Neutrophil (primary cell): ENCODE measurements at regions not wholly inside any gene's neighbourhood (a gene's known extent, or its start where the extent isn't known, plus 50 kb on each side); places are given as distances from the start of the nearest gene placed in this dataset.

ENCODE experiments used
- H3K27ac ChIP-seq: fragments of 200-600 bp; sonication (generic); 2 replicates; pipeline ENCODE4 v1.5.1; 2016; ENCODE audit warnings: mild to moderate bottlenecking, moderate library complexity
- H3K27me3 ChIP-seq: fragments of 200-600 bp; sonication (generic); 2 replicates; pipeline ENCODE4 v1.6.0; 2016; ENCODE audit warnings: mild to moderate bottlenecking
- H3K36me3 ChIP-seq: fragments of 200-600 bp; sonication (generic); 2 replicates; pipeline ENCODE4 v1.5.1; 2017
- H3K4me1 ChIP-seq, 2 experiments: fragments of 200-600 bp in 1 of 2; sonication (generic) in 1 of 2; 1 replicate in 1 of 2; 2 replicates in 1 of 2; pipeline versions ENCODE4 v1.5.1 to v1.6.1; 2013 to 2016; ENCODE audit warnings: low read depth in 1 of 2, low read length in 1 of 2, mild to moderate bottlenecking in 1 of 2, moderate library complexity in 1 of 2; ENCODE audit not compliant: control insufficient read depth in 1 of 2, insufficient read depth in 1 of 2
- H3K4me3 ChIP-seq, 2 experiments: fragments of 200-600 bp in 1 of 2; sonication (generic) in 1 of 2; 1 replicate in 1 of 2; 2 replicates in 1 of 2; pipeline ENCODE4 v1.5.1; 2013 to 2016; ENCODE audit warnings: low read depth in 1 of 2, low read length in 1 of 2, mild to moderate bottlenecking in 1 of 2, moderate library complexity in 1 of 2
- H3K9me3 ChIP-seq: fragments of 200-600 bp; sonication (generic); 2 replicates; pipeline ENCODE4 v1.5.1; 2016
- TF ChIP-seq, protein P1 (sequence below): fragments of 200-600 bp; sonication (generic); IDR thresholded peaks from 2 replicates; pipeline ENCODE4 v1.5.1; 2016; ENCODE audit warnings: antibody characterized with exemption

DNA sequence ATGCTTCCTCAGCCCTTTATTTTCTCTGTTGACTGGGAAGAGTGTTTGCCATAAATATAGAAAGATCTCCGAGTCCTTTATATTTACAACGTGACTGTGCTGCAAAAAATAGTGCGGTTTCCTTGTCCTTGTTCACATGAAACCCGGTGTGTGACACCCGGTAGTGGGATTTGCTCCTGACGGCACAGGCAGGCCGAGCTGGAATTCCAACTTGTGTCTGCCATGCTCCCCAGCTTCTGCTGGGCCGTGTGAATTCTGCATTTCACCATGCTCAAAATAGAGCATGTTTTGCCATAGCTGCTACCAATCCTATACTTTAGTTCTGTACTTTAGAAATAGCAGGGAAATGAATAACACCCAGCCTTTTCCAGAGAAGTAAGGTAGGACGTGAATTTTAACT lies 60.3 kb upstream of the PDE10A start:
- Histone ChIP-seq H3K36me3 (no peaks in the 10 kb centered on the region), H3K4me1 (no peaks in the 10 kb centered on the region), H3K27ac (no peak overlapping the region), H3K4me3 (no peak overlapping the region), H3K27me3 (peaks cover 3% of the 10 kb centered on the region), H3K9me3 (no peaks in the 10 kb centered on the region)
- TF ChIP-seq, protein P1, sequence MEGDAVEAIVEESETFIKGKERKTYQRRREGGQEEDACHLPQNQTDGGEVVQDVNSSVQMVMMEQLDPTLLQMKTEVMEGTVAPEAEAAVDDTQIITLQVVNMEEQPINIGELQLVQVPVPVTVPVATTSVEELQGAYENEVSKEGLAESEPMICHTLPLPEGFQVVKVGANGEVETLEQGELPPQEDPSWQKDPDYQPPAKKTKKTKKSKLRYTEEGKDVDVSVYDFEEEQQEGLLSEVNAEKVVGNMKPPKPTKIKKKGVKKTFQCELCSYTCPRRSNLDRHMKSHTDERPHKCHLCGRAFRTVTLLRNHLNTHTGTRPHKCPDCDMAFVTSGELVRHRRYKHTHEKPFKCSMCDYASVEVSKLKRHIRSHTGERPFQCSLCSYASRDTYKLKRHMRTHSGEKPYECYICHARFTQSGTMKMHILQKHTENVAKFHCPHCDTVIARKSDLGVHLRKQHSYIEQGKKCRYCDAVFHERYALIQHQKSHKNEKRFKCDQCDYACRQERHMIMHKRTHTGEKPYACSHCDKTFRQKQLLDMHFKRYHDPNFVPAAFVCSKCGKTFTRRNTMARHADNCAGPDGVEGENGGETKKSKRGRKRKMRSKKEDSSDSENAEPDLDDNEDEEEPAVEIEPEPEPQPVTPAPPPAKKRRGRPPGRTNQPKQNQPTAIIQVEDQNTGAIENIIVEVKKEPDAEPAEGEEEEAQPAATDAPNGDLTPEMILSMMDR, result no peak

DNA sequence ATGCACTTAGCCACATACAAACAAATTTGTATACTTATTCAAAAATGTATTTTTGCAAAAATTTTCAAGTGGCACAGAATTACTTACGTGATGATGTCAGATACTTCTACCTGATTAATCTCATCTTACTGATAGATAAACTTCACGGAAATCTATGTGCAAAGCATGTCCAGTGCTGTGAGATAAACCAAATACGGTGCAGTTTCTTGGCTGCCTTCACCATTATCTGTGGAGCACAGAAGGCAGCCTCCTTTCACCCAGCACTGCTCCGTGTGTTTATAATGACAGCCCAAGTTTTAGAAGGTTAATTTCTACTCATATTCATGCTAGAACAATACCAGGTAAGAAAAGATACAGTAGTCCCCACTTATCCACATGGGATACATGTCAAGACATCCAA lies 59.0 kb upstream of the PDE10A start:
- H3K9me3 ChIP-seq, result no peaks in the 10 kb centered on the region
- no peak overlapping the region for H3K4me3 ChIP-seq
- no peak overlapping the region for H3K27ac ChIP-seq
- H3K27me3 ChIP-seq, result peaks cover 6% of the 10 kb centered on the region
- TF ChIP-seq, protein P1, result no peak
- no peaks in the 10 kb centered on the region for H3K36me3 ChIP-seq
- H3K4me1 ChIP-seq, result no peaks in the 10 kb centered on the region

DNA sequence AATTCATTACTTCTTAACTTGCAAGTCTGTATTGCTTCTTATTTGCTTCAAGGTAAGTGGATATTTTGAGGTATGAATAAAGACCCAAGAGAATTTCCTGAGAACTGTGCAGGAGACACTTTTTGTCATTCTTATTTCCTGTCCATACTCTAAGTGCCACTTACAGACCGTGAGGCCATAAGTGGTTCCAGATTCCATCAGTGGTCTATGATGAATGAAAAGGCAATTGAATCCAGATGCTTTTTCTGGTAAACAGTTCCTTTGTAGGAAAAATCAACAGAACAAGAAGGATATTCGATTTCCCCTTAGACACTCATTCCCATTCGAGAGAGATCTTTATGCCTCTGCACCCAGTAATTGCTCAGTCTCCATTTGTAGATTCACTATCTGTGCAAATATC lies 58.3 kb upstream of the PDE10A start:
- Histone ChIP-seq H3K27me3 (peaks cover 6% of the 10 kb centered on the region), H3K36me3 (no peaks in the 10 kb centered on the region), H3K27ac (no peak overlapping the region), H3K9me3 (no peaks in the 10 kb centered on the region), H3K4me3 (no peak overlapping the region), H3K4me1 (no peaks in the 10 kb centered on the region)
- TF ChIP-seq, protein P1, result no peak

DNA sequence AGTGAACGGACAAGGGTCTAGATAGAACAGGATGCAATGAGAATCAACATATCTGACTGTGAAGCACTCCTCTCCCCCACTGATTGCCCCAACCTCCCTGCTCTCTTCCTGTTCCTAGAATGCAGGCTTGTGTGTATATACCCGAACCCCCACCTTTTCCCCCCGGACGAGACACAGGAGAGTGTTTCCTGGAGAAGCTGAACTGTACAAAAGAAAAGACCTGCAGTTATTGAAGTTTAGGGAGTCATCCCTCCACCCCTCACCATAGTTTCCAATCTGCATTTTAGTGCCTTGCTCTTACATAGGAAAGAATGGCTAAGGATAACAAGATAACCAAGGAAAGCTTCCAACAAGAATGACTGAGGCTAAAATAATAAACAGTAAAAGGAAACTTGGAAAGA lies 55.5 kb upstream of the PDE10A start:
- TF ChIP-seq, protein P1, result no peak
- no peak overlapping the region for H3K27ac ChIP-seq
- H3K27me3 ChIP-seq, result peaks cover 6% of the 10 kb centered on the region
- H3K36me3 ChIP-seq, result no peaks in the 10 kb centered on the region
- H3K4me3 ChIP-seq, result no peak overlapping the region
- no peaks in the 10 kb centered on the region for H3K9me3 ChIP-seq
- H3K4me1 ChIP-seq, result no peaks in the 10 kb centered on the region

DNA sequence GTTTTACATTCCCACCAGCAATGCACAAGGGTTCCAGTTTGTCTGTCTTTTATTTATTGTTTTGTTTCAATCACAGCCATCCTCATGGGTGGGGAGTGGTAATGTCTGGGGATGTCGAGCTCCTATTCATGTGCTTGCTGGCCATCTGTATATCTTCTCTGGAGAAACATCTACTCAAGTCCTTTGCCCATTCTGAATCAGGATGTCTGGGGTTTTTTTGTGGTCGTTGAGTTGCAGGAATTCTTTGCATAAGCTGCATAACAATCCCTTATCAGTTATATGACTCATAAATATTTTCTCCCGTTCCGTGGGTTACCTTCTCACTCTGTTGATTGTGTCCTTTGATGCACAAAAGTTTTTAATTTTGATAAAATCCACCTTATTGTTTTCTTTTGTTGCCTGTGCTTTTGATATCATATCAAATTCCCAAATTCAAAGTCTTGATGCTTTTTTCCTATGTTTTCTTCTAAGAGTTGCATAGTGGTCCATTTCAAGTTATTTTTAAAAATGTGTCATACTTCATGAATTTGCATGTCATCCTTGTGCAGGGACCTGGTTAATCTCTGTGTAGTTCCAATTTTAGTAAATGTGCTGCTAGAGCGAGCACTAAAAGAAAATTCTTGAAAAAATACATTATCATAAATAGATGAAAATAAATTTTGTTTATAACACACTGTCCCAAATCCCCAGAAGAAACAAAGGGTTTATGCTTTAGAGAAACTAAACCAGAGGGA lies 54.9 kb upstream of the PDE10A start:
- no peak overlapping the region for H3K4me3 ChIP-seq
- H3K9me3 ChIP-seq, result no peaks in the 10 kb centered on the region
- H3K27ac ChIP-seq, result no peak overlapping the region
- TF ChIP-seq, protein P1, result no peak
- peaks cover 6% of the 10 kb centered on the region for H3K27me3 ChIP-seq
- no peaks in the 10 kb centered on the region for H3K36me3 ChIP-seq
- no peaks in the 10 kb centered on the region for H3K4me1 ChIP-seq
